ENCODE measurements at regions not wholly inside any gene's neighbourhood (a gene's known extent, or its start where the extent isn't known, plus 50 kb on each side); places are given as distances from the start of the nearest gene placed in this dataset.

DNA sequence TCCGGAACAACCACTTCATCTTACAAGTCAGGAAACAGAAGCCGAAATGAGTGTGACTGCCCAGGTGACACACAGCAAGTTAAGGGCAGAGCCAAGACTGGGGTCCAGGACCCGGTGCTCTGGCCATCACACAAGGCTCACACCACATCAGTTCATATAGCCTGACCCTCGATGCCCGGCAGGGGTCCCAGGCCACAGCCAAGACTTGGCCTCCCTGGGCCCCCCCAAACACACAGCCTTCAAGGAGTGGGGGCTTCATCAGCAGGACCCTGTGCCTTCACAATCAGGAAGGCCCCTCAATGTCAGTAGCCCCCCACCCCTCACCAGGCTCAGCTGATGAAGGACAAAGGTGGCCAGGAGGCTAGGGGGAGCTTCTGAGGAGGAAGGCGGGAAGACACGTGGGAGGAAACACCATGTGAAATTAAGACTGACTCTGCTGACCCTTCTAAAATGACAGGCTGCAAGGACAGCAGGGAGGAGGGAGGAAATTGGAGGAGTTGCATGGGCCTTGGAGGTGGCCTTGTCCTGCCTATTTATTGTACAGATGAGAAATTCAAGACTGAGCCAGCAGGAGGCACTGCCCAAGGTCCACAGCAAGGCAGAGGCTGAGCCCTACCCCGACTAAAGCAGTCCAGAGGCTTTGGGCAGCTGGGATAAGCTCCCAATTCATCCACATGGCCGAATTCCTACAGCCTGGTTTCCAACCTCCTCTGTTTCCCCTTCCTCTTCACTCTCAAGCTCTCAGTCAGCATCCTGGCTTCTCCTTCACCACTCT lies 216.1 kb upstream of the ZMIZ1 start:
- no peak for DNase-seq

DNA sequence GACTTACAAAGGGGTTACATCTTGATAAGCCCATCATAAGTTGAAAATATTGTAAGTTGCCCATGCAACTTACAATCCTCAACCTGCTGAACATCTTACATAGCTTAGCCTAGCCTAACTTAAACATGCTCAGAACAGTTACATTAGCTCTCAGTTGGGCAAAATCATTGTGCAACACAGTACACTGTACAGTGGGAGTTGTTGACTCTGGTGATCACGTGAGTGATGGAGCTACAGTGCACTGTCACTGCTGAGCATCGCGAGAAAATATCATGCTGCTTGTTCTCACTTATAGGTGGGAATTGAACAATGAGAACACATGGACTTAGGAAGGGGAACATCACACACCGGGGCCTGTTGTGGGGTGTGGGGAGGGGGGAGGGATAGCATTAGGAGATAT lies 214.9 kb upstream of the ZMIZ1 start:
- DNase-seq, result no peak

DNA sequence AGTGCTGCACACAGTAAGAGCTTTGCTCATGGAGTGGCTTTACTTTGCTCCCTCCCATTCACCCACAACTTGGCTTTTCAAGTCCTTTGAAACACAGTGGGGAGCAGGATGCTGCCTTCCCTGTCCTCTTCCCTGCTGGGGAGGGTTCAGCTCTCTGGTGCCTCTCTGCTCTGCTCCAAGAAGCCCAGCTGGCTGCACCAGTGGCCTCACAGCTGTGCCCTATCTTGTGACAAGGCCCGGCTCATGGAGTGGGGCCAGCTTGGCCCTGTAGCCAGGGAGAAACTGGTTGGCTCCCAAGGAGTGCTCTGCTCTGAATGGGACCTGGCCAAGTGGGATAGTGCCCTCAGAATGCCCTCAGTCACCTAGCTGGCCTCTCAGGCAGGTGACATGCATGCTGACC lies 212.3 kb upstream of the ZMIZ1 start:
- DNase-seq, result no peak

DNA sequence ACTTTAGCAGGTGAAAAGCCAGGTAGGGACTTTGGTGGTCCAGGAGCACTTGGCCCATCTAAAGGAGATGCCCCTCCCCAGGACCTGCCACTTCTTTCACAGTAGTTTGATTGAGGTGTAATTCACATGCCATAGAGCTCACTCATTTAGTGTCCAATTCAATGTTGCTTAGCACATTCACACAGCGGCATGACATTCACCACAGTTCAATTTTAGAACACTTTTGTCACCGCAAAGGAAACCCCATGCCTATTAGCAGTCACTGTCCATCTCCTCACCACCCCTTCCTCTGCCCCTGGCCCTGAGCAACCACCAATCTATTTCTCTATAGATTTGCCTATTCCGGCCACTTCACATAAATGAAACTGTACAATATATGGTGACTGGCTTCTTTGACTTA lies 211.6 kb upstream of the ZMIZ1 start:
- no peak for DNase-seq

DNA sequence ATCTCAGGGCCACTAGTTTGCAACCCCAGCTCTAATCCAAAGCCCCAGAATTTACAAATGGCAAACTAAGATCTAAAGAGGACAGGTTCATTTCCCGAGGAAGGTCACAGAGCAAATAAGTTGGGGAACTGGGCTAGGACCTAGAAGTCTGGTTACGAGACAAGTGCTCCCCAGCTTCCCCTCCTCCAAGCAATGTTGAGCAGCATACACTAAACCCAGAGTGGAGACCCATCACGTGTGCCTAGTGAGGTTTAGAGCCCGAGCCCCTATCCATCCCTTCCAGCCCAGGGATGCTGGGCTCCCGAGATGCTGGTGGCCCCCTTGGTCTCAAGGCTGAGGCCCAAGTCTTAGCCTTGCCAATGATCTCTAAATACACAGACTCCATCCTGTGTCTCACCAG lies 209.5 kb upstream of the ZMIZ1 start:
- DNase-seq, result no peak

DNA sequence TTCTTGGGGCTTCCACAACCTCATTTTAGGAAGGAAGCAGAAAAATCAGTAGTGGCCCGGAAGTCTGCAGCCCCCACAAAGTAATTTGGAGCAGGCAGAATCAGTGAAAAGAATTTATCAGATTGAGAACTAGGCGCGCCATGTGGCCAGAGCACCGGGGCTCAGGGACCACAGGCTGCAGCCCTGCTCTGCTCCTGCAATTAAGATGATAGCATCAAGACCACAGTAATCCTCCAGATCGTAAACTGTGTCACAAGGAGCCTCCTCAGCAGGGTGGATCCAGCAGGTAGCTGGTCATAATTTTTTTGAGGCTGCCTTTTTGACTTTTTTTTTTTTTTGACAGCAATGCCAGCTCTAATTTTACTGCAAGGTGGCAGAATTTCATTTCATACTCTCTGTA lies 209.0 kb upstream of the ZMIZ1 start:
- DNase-seq, result no peak

DNA sequence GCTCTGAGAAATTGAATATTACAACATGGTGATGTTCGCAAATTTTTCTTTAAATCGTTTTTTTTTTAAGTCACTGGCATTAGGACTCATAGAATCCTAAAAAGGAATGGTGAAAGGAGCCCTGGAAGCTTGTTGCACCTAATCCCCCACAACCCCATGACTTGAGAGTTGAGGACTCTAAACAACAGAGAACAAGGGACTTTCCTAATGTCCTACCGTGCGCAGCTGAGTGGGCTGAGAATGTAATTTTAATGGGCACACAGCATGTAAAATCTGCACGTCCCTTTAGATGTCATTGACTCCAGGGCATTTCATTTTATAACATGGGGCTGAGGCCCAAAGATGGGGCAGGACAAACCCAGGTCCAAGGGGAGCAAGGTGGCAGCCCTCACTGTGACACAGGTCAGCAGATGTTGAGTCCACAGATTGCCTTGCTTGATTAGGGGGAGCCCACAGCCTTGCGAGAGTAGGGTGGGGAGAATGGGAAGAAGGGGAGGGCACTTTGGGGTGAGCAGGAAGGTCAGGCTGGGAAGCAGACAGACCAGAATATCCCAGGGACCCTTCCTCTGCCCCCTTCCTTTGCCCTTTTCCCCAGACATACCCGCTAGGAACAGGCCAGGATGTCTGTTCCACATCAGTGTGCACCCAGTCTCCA lies 208.4 kb upstream of the ZMIZ1 start:
- DNase-seq, result no peak

DNA sequence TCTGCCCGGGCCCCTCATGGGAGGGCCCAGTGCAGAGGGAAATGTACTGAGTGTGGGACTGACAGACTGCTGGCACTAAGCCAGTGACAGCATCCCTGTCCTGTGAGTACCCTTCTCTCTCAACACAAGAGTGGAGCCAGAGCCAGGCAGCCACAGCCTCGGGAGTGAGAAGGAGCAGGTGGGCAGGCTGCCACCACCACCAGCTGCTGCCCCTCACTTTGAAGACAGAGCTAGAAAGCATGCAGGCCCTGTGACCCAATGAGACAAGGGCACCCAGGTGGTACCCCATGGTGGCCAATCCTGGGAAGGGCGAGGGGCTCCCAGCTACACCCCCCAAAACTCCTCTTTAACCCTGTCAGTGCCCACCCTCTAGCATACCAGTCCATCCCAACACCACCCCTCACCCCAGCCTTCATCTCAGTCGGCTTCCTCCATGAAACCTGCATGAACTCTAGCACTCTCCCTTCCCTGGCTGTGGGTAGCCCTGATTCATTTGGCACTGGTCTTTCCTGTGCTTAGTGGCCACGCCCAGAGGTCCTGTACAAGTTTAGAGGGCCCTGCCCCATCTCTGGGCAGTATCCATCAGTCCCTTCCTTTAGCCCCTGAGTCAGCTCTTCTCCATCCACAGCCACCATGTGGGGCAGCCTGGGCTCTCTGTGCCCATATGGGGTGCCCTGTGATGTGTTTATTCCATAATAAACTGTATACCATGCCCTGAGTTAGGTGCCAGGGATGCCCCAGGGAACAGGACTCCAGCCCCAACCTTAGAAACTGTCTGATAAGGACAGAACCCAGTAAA lies 207.0 kb upstream of the ZMIZ1 start:
- no peak for DNase-seq

DNA sequence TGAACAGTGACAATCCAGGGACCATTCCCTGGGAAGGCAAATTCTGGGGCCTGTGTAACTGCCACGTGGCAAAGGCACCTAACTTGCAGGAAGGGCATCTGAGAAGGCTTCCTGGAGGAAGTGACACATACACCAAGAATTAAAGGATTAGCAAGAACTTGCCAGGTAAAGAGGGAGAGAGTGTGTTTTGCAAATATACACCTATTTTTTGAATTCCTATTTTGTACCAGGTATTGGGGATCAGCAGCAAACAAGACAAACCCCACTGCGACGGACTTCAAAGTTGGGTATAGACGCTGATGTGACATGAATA lies 206.5 kb upstream of the ZMIZ1 start:
- no peak for DNase-seq

DNA sequence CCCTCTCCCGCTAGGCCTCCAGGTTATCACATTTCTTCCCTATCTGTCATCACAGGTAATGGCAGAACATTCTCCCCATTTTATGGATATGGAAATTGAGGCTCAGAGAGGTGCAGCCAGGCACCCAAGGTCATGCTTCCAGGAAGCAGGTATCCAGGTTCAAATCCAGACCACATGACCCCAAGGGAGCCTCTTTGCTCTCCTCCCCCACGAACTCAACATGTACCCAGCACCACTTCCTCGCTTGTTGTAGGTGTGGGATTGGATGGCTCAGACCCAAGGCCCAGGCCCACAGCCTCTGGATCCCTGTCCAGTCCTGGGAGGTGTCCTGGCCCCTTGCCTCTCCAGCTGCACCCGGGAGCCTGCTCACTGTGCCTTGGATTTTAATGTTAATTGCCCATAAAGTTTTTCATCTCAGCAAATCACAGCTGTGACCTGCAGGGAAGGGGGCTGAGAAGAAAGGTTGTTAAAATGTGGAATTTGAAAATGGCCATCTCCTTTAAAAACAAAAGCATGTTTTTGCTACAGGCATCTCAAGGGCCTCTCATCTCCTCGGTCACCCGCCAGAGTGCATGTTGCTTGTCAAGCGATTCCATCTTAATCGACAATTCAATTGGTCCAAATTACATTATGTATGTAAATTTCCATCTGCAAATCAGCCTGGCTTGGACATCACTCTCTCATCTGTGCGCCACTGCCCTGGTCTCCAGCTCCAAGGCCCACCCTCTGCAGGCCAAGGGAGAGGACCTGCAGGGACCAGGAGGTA lies 205.4 kb upstream of the ZMIZ1 start:
- DNase-seq, result no peak

DNA sequence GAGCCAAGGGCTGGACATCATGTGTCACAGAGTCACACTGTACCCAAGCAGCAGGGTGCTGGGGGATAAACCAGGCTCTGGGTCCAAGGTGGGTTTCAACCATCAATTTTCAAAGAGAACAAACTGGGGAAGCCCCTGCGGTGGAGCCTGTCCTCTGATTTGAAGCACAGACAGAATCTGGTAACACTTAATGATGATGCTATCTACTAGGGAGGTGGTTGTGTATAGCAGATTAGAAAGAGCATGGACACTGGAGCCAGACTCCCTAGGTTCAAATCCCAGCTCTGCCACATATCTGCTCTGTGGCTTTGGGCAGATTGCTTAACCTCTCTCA lies 204.9 kb upstream of the ZMIZ1 start:
- no peak for DNase-seq

DNA sequence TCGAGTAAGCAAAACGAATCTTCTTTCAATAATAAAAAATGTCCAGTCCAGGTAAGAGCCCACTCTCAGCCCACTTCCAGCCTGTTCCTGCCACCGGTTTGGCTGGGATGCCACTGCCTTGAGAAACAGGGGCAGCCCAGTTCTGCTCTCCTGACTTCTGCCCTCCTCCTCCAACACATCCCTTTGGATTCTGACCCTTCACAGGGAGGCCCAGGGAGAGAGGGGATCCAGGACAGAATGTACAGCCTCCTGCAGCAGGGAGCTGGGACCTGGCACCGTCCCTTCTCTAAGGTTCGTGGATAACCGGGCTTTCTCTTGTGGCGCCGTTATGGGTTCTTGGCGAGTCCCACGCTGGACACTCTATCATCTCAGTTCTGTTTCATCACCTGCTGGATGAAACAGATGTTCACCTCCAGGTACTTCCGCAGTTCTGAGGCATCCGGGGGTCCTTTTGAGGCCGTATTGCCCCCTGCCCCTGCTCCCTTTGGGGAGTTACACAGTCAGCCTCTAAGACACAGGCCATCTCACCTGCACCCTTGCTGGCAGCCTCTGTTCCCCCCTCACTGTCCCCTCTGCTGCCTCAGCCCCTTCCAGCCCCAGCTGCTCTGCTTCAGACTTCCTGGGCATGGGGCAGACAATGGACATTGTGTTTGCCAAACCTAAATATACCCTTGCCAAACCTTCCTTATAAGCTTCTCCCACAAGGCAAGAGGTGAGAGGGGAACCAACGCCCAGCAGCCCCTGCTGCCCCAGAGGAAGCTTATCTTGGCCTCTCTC lies 203.8 kb upstream of the ZMIZ1 start:
- no peak for DNase-seq

DNA sequence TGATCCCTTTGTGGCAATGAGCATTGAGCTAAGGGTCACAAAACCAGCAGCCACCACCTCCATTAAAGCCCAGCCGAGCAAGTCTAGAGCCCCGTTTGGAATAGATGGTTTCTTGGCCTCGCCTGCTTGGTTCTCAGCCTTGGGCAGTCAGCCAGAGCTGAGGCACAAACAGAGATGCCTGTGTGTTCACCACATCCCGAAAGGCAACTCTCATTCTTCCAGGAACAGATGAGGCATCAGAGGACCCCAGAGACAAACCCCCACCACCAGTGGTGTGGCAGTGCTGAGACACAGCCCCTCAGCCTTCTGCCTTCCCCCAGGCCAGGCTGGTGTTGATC lies 203.3 kb upstream of the ZMIZ1 start:
- DNase-seq, result no peak

DNA sequence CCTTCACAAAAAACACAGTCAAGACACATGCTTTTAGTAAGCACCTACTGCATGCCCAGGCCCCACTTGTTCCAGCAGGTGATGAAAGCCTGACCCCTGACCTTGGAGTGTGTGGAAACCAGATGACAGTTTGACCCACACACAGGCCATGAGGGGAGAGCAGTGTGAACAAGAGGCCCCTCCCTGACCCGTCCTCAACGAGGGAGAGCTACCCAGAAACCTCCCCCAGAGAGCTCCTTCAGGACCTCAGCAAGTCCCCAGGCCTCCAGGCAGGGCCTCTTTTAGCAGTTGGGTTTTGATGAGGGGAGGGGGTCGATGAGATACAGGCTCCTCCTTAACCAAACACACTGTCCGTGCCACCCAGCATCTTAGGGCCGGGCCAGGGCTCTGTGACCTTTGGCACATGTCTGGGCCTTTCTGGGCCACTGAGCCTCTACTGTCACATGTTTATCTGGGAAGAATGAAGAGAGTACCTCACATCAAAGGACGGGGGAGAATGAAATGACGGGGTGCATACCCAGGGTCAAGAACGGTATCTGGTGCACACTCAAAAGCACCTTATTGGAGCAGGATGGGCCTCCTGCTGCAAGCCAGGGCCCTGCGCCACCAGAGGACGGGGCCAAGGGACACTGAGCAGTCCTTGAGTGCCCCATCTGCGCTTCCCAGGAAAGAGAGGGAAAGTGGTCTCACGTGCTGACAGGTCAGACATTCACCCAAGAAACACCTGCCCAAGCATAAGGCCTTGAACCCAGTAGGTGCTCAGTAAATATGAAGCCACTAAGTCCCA lies 202.6 kb upstream of the ZMIZ1 start:
- DNase-seq, result no peak

DNA sequence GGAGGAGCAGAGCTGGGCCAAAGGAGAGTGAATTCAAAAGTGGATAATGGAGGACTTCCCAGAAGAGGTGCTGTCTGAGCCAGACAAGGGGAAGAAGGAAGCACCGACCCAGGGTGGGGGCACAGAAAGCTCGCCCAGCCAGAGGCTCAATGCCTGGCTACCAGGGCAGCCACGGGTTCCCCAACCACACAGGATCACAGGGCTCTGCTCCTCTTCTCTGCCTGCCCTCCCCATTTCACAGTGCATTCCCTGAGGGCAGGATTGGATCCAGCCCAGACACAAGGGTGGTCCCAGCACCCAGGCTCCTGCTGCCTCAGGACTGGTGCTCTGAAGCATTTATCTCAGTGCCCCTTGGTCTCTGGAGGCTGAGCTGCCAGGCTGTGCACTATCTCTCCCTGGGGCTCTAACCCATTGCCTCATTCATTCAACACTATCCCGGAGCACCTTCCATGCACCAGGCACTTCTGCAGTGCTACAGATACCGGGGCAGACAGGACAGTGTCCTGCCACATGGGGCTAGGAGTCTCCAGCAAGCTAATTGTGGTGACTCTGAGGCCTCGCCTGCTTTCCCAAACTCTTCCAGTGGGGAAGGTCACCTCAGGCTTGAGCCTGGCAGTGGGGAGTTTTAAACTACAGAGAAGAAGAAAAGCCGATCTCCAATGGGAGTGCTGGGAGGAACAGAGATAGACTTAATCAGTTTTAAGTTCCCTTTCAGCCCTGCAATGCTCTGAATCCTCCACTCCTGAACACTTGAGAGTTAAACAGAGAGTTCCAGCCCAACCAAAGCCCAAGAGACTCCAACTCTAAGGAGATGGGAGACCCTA lies 201.8 kb upstream of the ZMIZ1 start:
- no peak for DNase-seq

DNA sequence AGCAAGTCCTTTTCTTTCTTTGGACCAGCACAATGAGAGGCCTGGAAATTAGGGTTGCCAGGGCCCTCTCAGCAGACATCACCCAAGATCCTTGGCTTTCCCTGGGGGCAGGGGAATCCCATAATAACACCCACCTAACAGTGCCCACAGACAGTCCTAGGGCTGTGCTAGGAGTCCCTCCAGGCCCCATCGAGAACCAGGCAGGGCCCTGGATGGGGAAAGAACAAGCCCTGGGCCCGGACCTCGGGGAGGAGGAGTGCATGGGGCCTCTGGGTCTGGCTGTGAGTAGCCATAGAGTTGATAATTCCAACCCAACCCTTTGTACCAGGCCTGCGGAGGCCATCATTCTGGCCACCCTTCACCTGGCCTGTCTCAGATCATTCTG lies 201.2 kb upstream of the ZMIZ1 start:
- no peak for DNase-seq

DNA sequence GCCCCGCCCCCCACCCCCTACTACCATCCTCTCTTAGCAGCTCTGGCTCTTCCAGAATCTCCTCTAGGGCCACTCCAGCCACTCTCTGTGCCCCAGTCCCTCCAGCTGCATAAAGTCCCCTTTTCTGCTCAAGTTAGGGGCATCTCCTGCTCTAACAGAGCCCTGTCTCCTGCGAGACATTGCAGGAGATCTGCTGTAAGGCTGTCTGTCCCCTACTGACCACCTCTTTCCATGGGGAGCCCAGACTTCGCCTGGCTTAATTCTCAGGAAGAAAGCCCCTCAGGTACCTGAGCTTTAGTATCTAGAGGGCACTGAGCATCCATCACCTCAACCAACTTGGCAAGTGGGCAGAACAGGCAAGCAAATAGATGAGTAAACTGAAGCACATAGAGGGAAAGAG lies 200.7 kb upstream of the ZMIZ1 start:
- no peak for DNase-seq

DNA sequence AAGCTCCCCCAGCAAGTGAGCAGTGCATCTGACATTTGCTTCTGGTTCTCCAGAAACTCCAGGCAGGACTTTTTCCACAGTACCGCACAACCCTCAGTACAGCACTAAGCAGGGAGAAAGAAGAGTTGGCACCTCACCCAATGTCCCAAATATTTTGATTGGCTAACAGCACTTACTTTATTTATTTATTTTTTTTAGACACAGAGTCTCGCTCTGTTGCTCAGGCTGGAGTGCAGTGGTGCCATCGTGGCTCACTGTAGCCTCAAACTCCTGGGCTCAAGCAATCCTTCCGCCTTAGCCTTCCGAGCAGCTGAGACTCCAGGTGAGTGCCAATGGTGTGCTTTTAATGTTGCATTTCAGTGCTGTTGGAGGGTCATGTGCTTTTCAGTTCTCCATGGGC lies 200.3 kb upstream of the ZMIZ1 start:
- DNase-seq, result no peak

DNA sequence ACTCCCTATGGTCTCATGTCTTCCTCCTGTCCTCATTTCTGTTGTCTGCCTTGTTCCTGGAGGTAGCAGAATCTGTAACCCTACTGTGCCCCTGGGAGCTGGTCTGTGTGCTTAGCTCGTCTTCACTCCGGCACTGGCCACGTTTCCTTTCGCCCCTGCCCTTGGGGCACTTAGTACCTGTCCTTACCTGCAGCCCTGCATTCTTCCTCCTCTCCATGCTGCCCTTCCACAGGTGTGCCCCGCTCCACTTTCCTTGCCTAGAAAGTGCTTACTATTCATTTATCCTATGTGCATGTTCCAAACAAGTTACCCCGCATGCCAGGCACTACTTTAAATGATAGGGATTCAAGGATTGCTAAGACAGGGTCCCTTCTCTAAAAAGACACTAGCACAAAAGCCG lies 199.9 kb upstream of the ZMIZ1 start:
- DNase-seq, result no peak

DNA sequence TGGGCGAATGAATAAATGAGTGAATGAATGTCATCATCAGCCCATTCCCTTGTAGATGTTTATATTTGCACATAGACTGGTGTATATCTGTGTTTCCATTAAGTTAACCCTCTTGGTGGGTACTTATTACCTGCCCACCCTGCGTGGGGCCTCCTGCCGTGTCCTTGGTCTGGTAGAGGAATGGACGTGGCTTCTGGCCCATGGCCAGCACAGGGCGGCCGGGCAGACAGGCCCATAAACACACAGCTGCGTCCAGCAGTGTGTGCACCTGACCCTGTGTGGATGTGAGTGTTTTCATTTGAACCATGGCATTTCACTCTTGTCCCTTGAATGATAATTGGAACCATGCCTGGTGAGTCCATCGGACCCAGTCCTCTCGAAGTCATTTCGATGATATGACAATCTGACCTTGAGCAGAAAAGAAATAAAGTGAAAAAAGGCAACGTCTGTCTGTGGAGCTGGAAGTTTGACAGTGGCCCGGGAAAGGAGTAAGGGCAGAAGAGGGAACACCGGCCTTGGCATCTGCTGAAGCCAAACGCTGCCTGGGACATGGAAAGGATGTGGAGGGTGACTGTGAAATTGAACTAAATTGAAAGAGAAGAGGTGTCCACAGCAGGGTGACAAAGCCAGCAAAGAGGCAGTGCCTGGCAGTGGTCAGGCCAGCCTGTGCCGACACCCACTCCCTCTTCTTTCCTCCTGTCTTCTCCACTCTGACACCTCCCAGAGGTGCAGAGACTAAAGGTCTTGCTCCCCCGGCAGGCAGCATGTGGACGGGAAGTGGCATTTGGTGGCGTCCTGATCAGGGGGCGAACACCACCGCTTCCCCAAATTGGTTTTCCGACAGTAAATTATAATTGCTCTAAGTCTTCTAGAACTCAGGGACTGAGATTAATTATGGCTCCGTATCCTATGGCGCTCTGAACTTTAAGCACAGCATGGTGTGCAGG lies 199.0 kb upstream of the ZMIZ1 start:
- no peak for DNase-seq
